SK-N-SH treated with all-trans-retinoic acid at 6 μM for 48 hours (cell line): ENCODE measurements at regions not wholly inside any gene's neighbourhood (a gene's known extent, or its start where the extent isn't known, plus 50 kb on each side); places are given as distances from the start of the nearest gene placed in this dataset.

ENCODE experiments used
- ARNTL ChIP-seq: fragments of 450-650 bp; formaldehyde crosslinking; IDR thresholded peaks from 2 replicates; pipeline ENCODE4 v1.5.0; 2020; ENCODE audit warnings: low read depth, mild to moderate bottlenecking, moderate library complexity, borderline replicate concordance
- BACH2 ChIP-seq: fragments of 250-450 bp; sonication (Bioruptor Pico); IDR thresholded peaks from 2 replicates; pipeline ENCODE4 v1.9.0; 2021; ENCODE audit warnings: mild to moderate bottlenecking, borderline replicate concordance
- CREB5 ChIP-seq: fragments of 250-450 bp; sonication (Bioruptor Pico); IDR thresholded peaks from 2 replicates; pipeline ENCODE4 v1.5.1; 2020; ENCODE audit warnings: low read depth, mild to moderate bottlenecking, moderate library complexity
- GLIS3 ChIP-seq: fragments of 250-450 bp; sonication (Bioruptor Pico); IDR thresholded peaks from 2 replicates; pipeline ENCODE4 v1.5.0; 2020; ENCODE audit warnings: mild to moderate bottlenecking, moderate library complexity
- OSR1 ChIP-seq: fragments of 250-450 bp; sonication (Bioruptor Pico); IDR thresholded peaks from 2 replicates; pipeline ENCODE4 v1.8.0; 2022; ENCODE audit warnings: moderate library complexity, mild to moderate bottlenecking, inconsistent platforms
- PATZ1 ChIP-seq: fragments of 250-450 bp; sonication (Bioruptor Pico); IDR thresholded peaks from 2 replicates; pipeline ENCODE4 v1.8.0; 2020; ENCODE audit warnings: mild to moderate bottlenecking, moderate library complexity, borderline replicate concordance
- POU6F1 ChIP-seq: fragments of 250-450 bp; sonication (Bioruptor Pico); IDR thresholded peaks from 2 replicates; pipeline ENCODE4 v1.8.0; 2021; ENCODE audit warnings: low read depth, mild to moderate bottlenecking, moderate library complexity, borderline replicate concordance
- PPARA ChIP-seq: fragments of 250-450 bp; sonication (Bioruptor Pico); IDR thresholded peaks from 2 replicates; pipeline ENCODE4 v1.5.0; 2020; ENCODE audit warnings: mild to moderate bottlenecking, borderline replicate concordance
- RARB ChIP-seq: fragments of 250-450 bp; sonication (Bioruptor Pico); IDR thresholded peaks from 2 replicates; pipeline ENCODE4 v1.8.0; 2021; ENCODE audit warnings: mild to moderate bottlenecking, moderate library complexity
- TSHZ2 ChIP-seq: fragments of 250-450 bp; sonication (Bioruptor Pico); IDR thresholded peaks from 2 replicates; pipeline ENCODE4 v1.5.0; 2020; ENCODE audit warnings: mild to moderate bottlenecking, moderate library complexity
- ZC3H10 ChIP-seq: fragments of 250-450 bp; sonication (Bioruptor Pico); IDR thresholded peaks from 2 replicates; pipeline ENCODE4 v1.5.1; 2021; ENCODE audit warnings: mild to moderate bottlenecking, moderate library complexity
- ZFP3 ChIP-seq: fragments of 250-450 bp; sonication (Bioruptor Pico); IDR thresholded peaks from 2 replicates; pipeline ENCODE4 v1.5.0; 2020; ENCODE audit warnings: mild to moderate bottlenecking, moderate library complexity

- TF ChIP-seq POU6F1 (CRISPR knock-in tag) (no peak), CREB5 (CRISPR knock-in tag) (no peak), ZFP3 (CRISPR knock-in tag) (no peak), ARNTL (no peak), RARB (no peak), PATZ1 (CRISPR knock-in tag) (no peak), TSHZ2 (CRISPR knock-in tag) (no peak), BACH2 (CRISPR knock-in tag) (no peak), PPARA (CRISPR knock-in tag) (no peak), ZC3H10 (CRISPR knock-in tag) (no peak), OSR1 (no peak), GLIS3 (CRISPR knock-in tag) (no peak)
Observed at GRCh38 chr2:128448331-128449225, 129.9 kb upstream of the HS6ST1 start.
